ENCODE measurements at regions not wholly inside any gene's neighbourhood (a gene's known extent, or its start where the extent isn't known, plus 50 kb on each side); places are given as distances from the start of the nearest gene placed in this dataset.

DNA sequence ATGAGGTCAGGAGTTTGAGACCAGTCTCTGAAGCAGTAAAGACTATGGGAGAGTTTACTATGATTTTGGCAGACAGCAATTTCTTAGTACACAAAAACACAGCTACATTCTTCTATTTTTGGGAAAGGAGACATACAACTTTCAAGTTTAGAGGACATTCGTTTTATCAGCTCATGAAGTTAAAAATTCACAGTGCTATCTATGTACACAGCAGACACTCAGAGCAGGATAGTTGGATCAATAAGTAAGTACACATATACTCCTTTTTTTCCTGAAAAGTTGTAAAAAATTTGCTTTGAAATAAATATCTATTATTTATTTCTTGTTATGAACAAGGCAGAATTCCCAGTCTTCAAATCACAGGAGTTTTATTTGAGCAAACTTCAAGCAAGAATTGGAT, 159.7 kb downstream of the SERPINI1 start:
- TF ChIP-seq, protein P1, sequence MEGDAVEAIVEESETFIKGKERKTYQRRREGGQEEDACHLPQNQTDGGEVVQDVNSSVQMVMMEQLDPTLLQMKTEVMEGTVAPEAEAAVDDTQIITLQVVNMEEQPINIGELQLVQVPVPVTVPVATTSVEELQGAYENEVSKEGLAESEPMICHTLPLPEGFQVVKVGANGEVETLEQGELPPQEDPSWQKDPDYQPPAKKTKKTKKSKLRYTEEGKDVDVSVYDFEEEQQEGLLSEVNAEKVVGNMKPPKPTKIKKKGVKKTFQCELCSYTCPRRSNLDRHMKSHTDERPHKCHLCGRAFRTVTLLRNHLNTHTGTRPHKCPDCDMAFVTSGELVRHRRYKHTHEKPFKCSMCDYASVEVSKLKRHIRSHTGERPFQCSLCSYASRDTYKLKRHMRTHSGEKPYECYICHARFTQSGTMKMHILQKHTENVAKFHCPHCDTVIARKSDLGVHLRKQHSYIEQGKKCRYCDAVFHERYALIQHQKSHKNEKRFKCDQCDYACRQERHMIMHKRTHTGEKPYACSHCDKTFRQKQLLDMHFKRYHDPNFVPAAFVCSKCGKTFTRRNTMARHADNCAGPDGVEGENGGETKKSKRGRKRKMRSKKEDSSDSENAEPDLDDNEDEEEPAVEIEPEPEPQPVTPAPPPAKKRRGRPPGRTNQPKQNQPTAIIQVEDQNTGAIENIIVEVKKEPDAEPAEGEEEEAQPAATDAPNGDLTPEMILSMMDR (IDR thresholded peaks at IDR 0.05; ENCODE audit: poor library complexity, severe bottlenecking): no peak
- TF ChIP-seq EP300 (conservative IDR thresholded peaks at IDR 0.05; ENCODE audit: poor library complexity, severe bottlenecking) (no peak), POLR2AphosphoS5 (IDR thresholded peaks at IDR 0.05) (no peak), RAD21 (conservative IDR thresholded peaks at IDR 0.05) (no peak), EZH2 (IDR thresholded peaks at IDR 0.05; ENCODE audit: borderline replicate concordance, insufficient read depth, low read length, poor library complexity, severe bottlenecking) (no peak)

Measured in neural cell (in vitro differentiated cells).